ENCODE measurements at regions not wholly inside any gene's neighbourhood (a gene's known extent, or its start where the extent isn't known, plus 50 kb on each side); places are given as distances from the start of the nearest gene placed in this dataset.

- 29 to 57% methylated on average over 2 of the region's 2 CpGs for WGBS, 2 donors
- H3K36me3 ChIP-seq (replicated peaks in 1 of 2; ENCODE audit: insufficient read depth in 1 of 2, low read depth in 2 of 2), result no peaks in the 10 kb centered on the region
- H3K4me3 ChIP-seq, result no peak overlapping the region
- H3K9me3 ChIP-seq, result no peaks in the 10 kb centered on the region
- DNase-seq (no peak), ATAC-seq (no peak)
- H3K27ac ChIP-seq, result no peak overlapping the region
- intact Hi-C loops (cut with DNase I), result no loop called here
- TF ChIP-seq CTCF (IDR thresholded peaks at IDR 0.05) (no peak), POLR2A (IDR thresholded peaks at IDR 0.05) (no peak)
- no peaks in the 10 kb centered on the region for H3K27me3 ChIP-seq
- no peaks in the 10 kb centered on the region for H3K4me1 ChIP-seq
Observed at GRCh38 chrX:5549512-5549911, 679.2 kb downstream of the NLGN4X start.

GRCh38 chrX:5537098-5537497 is 691.6 kb downstream of the NLGN4X start:
- DNase-seq, result no peak
- Histone ChIP-seq H3K4me1 (no peaks in the 10 kb centered on the region), H3K9me3 (no peaks in the 10 kb centered on the region), H3K4me3 (no peak overlapping the region), H3K27ac (no peak overlapping the region), H3K36me3 (replicated peaks in 1 of 2; ENCODE audit: insufficient read depth in 1 of 2, low read depth in 2 of 2) (no peaks in the 10 kb centered on the region), H3K27me3 (no peaks in the 10 kb centered on the region)
- intact Hi-C loops (cut with DNase I), result no loop called here
- 60 to 70% methylated on average over 5 to 6 of the region's 6 CpGs for WGBS, 2 donors
- TF ChIP-seq CTCF (IDR thresholded peaks at IDR 0.05) (no peak), POLR2A (IDR thresholded peaks at IDR 0.05) (no peak)
- no peak for ATAC-seq

GRCh38 chrX:5536261-5536660 is 692.4 kb downstream of the NLGN4X start:
- DNase-seq, result no peak
- 62 to 63% methylated on average over 3 of the region's 3 CpGs for WGBS, 2 donors
- TF ChIP-seq POLR2A (IDR thresholded peaks at IDR 0.05) (no peak), CTCF (IDR thresholded peaks at IDR 0.05) (no peak)
- Histone ChIP-seq H3K4me3 (no peak overlapping the region), H3K36me3 (replicated peaks in 1 of 2; ENCODE audit: insufficient read depth in 1 of 2, low read depth in 2 of 2) (no peaks in the 10 kb centered on the region), H3K27ac (no peak overlapping the region), H3K4me1 (no peaks in the 10 kb centered on the region), H3K27me3 (no peaks in the 10 kb centered on the region), H3K9me3 (no peaks in the 10 kb centered on the region)
- intact Hi-C loops (cut with DNase I), result no loop called here
- no peak for ATAC-seq

GRCh38 chrX:5528057-5528456 is 700.6 kb downstream of the NLGN4X start:
- no peaks in the 10 kb centered on the region for H3K36me3 ChIP-seq (replicated peaks in 1 of 2; ENCODE audit: insufficient read depth in 1 of 2, low read depth in 2 of 2)
- WGBS, 2 donors, result 57 to 61% methylated on average over 5 of the region's 5 CpGs
- no peak for DNase-seq

More at GRCh38 chrX:5528057-5528456, 700.6 kb downstream of the NLGN4X start:
- Histone ChIP-seq H3K4me1 (no peaks in the 10 kb centered on the region), H3K9me3 (no peaks in the 10 kb centered on the region), H3K4me3 (no peak overlapping the region), H3K27me3 (no peaks in the 10 kb centered on the region), H3K27ac (no peak overlapping the region)
- intact Hi-C loops (cut with DNase I), result no loop called here
- TF ChIP-seq POLR2A (IDR thresholded peaks at IDR 0.05) (no peak), CTCF (IDR thresholded peaks at IDR 0.05) (no peak)
- ATAC-seq, result no peak
